ENCODE measurements at regions not wholly inside any gene's neighbourhood (a gene's known extent, or its start where the extent isn't known, plus 50 kb on each side); places are given as distances from the start of the nearest gene placed in this dataset.

GRCh38 chr7:46990761-46991160 lies 591.1 kb downstream of the TNS3 start:
- TF ChIP-seq CTCF (IDR thresholded peaks at IDR 0.05; ENCODE audit: low read depth, low read length) (no peak), POLR2A (IDR thresholded peaks at IDR 0.05; ENCODE audit: extremely low read depth, insufficient read length) (no peak), MYC (IDR thresholded peaks at IDR 0.05; ENCODE audit: low read depth, low read length) (no peak)
